ENCODE measurements at regions not wholly inside any gene's neighbourhood (a gene's known extent, or its start where the extent isn't known, plus 50 kb on each side); places are given as distances from the start of the nearest gene placed in this dataset.
A peak's percentile ranks its signal among the peaks of the same experiment; 100 is the strongest.
"Not testable (repeated sequence)": the region's sequence is repeated elsewhere in the genome, so short reads cannot be mapped to it uniquely, and the experiment has no call there.

DNA sequence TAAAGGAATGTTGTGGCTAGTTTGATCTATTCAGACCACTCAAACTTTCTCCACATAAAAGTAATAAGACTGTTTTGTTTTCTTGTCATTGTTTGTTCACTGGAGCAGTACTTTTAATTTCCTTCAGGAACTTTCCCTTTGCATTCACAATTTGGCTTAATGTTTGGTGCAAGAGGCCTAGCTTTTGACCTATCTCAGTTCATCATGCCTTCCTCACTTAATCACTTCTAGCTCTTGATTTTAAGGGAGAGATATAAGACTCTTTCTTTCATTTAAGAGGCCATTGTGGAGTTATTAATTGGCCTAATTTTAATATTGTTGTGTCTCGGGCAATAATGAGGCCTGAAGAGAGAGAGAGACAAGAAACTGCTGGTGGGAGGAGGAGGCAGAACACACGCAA, 371.7 kb upstream of the DEPDC1 start:
- DNase-seq (ENCODE audit: low spot score): no peak

DNA sequence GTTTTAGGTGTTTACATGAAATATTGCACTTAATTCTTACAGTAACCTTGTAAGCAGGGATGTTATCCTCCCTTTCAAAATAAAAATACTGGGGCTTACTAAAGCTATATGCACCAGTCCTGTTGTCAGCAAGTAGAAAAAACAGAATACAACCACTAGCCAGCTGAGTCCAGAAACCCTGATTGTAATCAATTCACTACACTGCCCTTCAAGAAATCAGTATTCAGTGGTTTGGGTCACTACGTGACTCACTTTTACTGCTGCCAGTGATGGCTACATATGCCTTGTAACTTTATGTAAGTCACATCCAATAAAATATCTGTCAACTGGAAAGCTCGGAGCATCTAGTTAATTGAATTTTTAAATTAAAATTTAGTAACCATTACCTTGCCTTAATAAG, 376.3 kb upstream of the DEPDC1 start:
- no peak for DNase-seq (ENCODE audit: low spot score)

DNA sequence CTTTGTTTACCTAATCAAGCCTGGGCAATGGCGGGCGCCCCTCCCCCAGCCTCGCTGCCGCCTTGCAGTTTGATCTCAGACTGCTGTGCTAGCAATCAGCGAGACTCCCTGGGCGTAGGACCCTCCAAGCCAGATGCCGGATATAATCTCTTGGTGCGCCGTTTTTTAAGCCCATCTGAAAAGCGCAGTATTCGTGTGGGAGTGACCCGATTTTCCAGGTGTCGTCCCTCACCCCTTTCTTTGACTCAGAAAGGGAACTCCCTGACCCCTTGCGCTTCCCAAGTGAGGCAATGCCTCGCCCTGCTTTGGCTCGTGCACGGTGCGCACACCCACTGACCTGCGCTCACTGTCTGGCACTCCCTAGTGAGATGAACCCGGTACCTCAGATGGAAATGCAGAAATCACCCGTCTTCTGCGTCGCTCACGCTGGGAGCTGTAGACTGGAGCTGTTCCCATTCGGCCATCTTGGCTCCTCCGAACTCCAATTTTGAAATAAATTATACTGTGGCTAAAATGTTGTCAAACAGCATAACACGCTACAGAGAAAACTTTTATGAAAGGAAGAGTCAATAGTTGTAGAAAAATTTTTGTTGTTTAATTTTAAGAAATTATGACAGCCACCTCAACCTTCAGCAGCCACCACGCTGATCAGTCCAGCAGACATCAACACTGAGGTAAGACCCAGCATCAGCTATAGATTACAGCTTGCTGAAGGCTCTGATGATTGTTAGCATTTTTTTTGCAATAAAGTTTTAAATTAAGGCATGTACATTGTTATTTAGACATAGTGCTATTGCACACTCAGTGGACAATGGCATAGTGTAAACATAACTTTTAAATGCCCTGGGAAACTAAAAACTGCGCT, 384.7 kb upstream of the DEPDC1 start:
- DNase-seq (ENCODE audit: low spot score): not testable (repeated sequence)

DNA sequence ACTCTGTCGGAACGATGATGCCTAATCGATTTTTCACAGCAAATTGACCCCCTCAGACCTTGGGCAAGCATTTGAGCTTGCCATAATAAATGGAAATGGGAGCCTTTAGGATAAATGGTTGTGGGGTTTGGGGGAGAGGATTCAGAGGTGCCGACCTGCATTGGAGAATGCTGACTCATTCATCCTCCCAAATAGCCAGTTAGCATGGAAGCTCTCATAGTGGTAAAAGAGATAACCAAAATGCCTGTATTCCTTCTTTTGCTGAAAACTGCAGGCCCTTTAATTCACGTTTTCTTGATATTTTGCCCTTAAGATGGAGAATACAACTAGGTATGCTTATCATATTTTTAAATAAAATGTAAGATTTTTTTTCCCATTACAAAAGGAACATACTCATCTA, 392.6 kb upstream of the DEPDC1 start:
- DNase-seq (ENCODE audit: low spot score): no peak

DNA sequence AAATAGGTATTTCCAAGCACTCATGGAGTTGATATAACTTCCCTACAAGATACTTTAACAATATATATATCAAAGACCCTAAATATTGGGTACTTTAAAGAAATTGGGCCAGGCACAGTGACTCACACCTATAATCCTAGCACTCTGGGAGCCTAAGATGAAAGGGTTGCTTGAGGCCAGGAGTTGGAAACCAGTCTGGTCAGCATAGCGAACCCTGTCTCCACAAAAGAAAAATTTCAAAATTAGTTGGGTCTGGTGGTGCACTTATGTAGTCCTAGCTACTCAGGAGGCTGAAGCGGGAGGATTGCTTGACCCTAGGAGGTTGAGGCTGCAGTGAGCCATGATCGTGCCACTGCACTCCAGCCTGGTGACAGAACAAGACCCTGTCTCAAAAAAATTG, 393.9 kb upstream of the DEPDC1 start:
- DNase-seq (ENCODE audit: low spot score): no peak

DNA sequence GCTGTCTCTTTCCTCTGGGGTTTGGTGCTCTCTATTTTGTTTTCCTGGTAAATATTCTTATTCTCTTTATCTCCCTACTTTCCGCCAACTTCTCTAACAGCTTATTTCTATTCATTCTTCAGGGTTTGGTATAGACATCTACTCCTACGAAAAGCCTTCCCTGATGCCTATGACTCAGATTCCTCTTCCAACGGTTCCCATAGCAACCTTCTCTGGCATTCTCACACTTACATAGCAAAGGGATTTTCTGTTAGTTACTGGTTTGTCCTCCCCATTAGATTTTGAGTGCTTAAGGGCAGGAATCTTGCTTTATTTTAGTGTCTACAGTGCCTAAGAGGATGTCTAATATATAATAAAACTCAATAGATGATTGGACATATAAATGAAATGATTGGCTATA, 407.6 kb upstream of the DEPDC1 start:
- DNase-seq (ENCODE audit: low spot score): no peak

DNA sequence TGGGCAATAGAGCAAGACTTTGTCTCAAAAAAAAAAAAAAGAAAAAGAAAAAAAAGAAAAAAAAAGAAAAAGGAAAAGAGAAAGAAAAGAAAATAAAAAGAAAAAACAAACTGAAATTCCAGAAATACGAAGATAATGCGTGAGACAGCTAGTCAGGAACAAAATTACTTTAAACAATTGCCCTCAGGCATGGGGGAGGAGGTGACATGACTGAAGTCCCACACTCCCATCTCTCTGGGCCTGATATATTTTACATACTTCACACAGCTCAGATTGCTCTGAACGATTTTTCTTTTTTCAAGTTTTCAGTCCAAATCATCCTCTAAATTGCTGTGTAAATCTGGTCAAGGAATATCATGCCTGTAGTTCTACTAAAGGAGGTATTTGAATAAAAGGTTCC, 409.5 kb upstream of the DEPDC1 start:
- no peak for DNase-seq (ENCODE audit: low spot score)

DNA sequence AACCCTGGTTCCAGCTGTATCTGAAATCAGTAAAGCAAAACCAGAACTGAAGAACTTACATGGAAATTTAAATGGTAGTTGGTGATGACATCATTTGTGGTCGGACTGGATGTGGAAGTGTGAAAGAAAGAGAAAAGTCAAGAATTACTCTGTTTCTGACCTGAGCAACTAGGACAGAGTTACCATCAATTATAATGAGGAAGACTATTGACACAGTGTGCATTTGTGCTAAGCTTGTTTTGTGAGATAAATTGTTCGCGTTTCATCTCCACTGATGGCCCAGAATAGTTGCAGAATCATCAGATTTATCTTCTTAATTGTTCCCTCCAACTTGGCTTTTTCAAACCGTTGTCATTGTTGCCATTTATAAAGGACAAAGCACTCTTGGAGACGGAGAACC, 410.6 kb upstream of the DEPDC1 start:
- DNase-seq (ENCODE audit: low spot score): no peak

DNA sequence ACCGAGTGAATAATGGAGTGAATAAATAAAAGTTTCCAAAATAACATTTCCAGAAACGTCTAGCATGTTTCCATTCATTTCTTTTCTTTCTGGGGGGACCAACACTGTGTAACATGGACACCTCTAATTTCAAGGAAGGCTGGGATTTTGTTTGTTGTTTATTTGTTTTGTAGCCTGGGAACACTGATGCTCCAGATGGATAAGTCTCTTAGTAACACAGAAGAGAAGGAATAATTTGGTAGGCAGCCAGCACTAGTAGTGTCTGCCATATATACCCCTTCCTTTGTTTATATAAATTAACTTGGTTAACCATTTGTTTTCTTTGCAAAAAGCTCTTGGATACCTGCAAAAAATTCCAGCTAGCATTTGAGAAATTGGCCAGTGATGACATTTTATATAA, 411.4 kb upstream of the DEPDC1 start:
- no peak for DNase-seq (ENCODE audit: low spot score)

DNA sequence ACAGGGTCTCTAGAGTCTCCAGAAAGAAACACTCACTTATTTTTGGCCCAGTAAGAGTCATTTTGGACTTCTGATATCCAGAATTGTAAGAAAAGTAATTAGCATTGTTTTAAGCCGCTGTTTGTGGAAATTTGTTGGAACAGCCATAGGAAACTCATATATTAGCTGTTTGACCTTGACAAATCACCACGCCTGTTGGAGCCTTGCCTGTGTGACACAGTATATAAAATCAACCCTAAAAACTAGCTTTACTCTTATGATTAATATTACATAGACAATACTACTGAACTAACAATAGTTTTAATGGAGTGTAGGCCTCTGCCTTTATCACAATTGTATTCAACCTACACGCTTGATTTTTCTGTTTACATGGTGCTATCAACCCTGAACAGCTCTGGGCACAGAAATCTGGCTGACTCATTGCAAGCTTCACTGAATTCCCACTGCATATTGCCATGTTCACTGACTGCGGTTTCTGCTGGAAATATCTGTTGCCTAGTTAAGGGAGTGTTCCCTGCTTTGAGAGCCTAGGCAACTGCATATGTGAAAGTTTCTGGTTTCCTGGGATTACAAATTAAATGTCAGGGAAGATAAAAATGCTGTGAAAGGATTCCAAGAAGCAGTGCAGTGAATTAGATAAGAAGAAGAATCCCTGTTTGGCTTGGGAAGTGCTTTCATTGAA, 419.5 kb upstream of the DEPDC1 start:
- peak; percentile 3 for DNase-seq (ENCODE audit: low spot score)

DNA sequence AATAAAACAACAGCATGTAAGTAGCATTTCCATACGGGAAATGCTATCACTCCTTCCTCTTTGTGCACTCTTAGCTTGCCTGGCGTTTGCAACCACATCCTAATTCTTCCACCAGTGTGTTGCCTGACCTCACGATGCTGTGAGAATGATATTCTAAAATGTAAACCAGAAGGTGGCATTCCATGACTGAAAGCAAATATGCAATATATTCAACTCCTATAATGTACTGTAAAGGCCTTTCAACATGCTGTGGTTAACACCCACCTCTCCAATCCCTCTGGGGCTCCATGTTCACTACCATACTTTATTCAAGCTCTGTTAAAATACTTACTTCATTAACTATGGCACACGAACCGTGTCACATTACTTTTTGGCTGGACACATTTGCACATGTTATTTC, 420.6 kb upstream of the DEPDC1 start:
- DNase-seq (ENCODE audit: low spot score): no peak

DNA sequence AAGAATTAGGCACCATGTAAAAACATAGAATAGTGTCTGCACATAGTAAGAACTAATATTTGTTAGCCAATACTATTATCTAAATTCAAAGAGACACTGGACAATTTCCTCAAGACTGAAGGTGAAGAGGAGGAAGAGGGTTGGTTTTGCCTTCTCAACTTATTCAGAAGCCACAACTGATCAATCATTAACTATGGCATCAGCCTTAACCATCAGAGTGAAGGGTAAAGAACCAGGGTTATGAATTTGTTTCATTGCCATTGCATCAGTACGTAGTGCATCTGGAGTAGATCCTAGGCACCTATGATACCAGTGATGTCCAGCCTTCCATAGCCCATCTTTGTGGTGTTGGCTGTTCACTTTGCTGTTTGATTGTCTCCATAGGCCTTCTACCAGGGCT, 421.7 kb upstream of the DEPDC1 start:
- DNase-seq (ENCODE audit: low spot score): no peak

DNA sequence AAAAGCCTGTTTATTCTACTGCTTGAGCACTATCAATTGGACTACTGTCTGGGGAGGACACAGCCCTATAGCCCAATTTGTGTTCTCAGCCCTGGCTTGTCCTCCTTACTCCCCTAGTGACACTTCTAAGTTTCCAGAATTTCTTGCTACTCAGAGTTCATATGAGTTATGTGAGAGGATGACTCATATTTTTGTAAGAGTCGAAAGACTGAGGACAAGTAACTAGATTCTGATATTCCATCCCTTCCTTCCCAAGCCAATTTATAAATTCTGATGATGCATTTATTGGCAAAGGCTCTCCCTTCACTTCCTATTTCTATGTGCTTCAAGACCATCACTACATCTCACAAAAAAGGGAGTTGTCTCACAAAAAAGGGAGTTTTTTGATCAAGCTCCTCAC, 422.2 kb upstream of the DEPDC1 start:
- DNase-seq (ENCODE audit: low spot score): no peak

DNA sequence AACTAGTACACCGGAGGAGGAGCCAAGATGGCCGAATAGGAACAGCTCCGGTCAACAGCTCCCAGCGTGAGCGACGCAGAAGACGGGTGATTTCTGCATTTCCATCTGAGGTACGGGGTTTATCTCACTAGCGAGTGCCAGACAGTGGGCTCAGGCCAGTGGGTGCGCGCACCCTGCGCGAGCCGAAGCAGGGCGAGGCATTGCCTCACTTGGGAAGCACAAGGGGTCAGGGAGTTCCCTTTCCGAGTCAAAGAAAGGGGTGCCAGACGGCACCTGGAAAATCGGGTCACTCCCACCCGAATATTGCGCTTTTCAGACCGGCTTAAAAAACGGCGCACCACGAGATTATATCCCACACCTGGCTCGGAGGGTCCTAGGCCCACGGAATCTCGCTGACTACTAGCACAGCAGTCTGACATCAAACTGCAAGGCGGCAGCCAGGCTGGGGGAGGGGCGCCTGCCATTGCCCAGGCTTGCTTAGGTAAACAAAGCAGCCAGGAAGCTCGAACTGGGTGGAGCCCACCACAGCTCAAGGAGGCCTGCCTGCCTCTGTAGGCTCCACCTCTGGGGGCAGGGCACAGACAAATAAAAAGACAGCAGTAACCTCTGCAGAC, 426.7 kb upstream of the DEPDC1 start:
- DNase-seq (ENCODE audit: low spot score): not testable (repeated sequence)

DNA sequence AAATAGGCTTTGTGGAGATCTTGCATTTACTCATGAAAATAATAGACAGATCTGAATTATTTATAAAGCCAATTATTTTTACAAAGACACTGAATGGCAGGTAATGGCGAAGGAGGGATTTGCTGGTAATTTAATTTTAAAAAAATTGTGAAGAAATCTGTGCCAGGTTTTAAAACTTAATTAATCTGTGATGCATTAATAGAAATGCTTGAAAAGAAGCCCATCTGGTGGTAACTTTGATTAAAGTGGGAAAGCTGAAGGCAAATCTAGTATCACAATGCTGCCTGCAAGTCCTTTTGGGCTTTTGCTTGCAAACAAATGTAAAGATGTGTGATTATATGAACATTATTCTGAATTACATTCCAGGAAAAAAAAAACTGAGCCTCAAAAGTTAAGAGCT, 433.2 kb upstream of the DEPDC1 start:
- no peak for DNase-seq (ENCODE audit: low spot score)

DNA sequence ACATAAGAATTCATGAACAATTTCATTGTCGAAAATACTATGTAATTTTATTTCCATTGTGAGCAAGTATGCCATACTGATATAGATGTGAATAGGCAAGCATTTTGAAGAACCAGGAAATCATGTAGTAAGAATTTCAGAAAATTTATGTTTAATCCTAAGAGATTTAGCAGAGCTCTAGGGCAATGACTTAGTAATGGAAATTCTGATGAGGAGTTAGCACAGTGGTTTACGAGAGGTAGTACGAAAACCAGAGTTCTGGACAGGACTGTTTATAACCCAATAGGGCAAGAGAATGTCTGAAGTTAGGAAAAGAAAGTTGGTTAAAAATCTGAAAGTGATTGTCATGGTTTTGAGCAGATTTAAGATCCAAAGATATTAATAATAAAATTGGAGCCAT, 439.6 kb upstream of the DEPDC1 start:
- DNase-seq (ENCODE audit: low spot score): no peak

DNA sequence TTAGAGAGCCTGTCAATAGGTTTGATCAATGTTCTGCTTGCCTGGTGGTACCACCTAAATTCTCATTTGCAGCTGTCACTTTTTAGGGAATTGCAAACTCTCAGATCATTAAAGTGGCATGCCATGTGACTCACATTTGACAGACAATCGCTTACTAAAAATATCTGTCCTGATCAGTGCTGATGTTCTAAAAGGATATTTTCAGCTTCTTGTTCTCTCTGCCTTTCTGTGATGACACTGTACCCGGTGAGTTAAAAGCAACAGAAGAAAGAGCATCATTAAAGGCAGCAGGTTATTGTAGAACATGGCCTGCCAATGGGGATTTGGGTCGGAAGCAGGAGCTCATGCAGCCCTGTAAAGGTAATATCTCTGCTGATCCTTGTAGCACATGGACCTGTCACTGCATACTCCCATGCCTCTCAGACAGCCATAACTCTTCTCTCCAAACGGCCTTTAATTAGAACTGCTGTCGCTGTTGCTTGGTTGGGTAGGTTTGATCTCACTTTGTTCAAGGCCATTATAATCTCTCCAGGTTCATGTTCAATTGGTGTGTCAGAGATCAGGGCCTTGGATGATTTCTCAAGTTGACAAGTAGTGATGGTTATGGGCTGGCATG, 441.3 kb upstream of the DEPDC1 start:
- no peak for DNase-seq (ENCODE audit: low spot score)

DNA sequence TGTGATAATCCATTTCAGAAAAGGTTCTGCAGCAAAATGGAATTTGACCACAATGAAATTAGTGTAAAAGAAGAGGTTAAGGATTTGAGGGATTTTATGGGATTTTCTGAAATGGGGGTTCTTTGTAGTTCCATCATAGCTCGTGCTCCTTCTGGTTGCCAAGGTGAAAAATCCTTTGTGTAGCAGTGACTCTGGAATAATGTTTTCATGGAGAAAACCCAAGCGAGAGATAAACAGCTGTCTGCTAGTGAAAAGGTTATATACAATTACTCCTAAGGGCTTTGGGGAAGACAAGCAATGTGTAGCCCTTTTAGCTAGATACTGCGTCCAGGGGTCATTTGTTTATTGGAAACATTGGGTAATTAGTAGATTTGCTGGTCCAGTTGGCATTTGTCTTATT, 453.2 kb upstream of the DEPDC1 start:
- no peak for DNase-seq (ENCODE audit: low spot score)

DNA sequence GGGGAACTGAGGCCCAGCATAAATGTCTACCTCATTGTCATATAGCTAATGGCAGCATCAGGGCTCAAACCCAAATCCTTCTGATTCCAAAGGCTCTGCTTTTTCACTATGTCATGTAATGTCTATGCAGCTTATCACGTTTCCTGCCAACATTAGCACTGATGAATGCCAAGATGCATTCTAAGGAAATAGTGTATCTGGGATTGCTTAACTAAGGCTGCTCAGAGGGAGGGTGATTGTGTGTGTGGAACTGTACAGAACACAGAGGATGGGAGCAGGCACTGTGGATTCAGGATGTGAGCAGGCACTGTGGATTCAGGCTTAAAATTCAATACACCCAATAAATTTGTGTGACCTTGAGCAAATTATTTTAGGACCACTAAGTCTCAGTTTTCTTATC, 456.4 kb upstream of the DEPDC1 start:
- DNase-seq (ENCODE audit: low spot score): no peak

DNA sequence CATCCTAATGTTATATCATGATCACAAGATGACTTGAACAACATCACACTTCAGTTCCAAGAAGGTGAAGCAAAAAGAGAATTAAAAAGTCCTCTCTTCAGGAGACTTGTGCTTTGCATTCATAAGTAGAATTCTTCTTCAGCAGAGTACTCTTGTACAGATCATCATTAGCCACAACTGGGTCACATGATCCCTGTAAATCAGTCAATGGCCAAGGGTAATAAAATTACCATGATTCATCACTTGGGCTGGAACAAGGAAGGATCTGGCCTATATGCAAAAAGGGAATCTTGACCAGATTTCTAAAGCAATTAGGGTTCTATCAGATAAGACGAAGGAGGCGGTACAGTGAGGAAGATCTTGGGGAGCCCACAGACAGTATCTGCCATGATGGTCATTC, 458.0 kb upstream of the DEPDC1 start:
- DNase-seq (ENCODE audit: low spot score): no peak

DNA sequence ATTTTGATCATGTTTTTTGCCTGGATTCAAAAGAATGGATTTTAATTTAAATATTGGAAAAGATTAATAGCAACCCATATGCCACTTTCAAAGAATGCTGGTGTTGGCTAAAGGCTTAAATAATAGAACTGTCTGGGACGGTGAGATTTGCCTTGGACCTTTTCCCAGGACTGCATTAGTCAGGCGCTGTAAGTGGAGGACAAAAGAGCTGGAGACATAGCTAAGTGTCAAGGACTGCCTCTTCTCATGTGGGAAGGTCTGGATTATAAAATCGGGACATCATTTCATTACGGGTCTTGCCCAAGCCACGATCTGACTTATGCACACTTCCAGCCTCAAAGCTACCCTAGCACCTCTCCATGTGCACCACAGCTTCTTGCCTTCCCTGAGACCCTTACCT, 458.5 kb upstream of the DEPDC1 start:
- DNase-seq (ENCODE audit: low spot score): no peak

DNA sequence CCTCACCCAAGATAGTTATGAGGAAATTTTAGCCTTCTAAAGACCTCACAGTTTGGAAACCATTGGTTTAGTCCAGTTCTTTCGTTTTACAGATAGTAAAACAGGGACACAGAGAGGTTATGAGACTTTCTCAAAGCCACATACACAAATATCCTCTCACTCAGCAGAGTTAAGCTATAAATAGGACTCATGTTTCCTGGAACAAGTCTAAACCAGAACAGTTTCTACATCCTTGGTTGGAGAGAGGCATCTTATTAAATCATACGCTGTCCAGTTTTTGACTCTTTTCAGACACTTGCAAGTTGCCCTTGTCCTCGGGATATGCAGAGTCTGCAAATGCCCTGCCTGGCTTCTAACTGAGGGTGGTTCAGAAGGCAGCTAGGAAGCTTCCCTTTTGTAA, 462.1 kb upstream of the DEPDC1 start:
- no peak for DNase-seq (ENCODE audit: low spot score)

DNA sequence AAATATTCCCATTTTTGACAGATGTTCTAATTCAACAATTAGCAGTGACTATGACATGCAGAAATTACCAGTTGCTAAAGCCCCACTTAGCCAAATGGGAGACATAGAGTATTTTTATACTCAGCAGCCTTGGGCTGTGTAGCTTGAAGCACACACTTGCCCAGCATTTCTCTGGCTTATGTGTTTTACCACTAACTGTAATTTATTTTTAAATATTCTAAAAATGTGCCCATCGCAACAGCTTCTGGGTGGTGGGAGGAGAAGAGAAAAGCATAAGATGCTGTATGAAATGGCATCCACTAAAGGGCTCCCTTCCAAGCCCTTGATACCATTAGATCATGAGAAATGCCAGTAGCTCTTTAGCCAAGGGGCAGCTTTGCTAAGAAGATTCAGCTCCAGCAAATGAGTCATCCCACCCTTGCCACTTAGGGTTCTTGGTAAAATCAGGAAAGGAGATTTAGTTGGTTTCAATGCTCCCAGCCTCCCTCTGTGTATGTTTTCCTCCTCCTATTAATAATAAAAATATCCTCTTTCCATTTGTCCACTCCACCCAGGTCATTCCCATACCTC, 462.7 kb upstream of the DEPDC1 start:
- DNase-seq (ENCODE audit: low spot score): no peak
